ENCODE measurements at regions not wholly inside any gene's neighbourhood (a gene's known extent, or its start where the extent isn't known, plus 50 kb on each side); places are given as distances from the start of the nearest gene placed in this dataset.

- H3K27ac Mint-ChIP-seq (ENCODE audit: unreplicated experiment), result no peak overlapping the region
- peaks cover 17% of the 10 kb centered on the region for H3K9me3 Mint-ChIP-seq (ENCODE audit: low read depth)
- peaks cover 2% of the 10 kb centered on the region for H3K36me3 Mint-ChIP-seq (ENCODE audit: low read depth)
- no peak for DNase-seq (ENCODE audit: low spot score)
- no peak for TF ChIP-seq CTCF (IDR thresholded peaks at IDR 0.05)
- peaks cover 4% of the 10 kb centered on the region for H3K27me3 Mint-ChIP-seq (ENCODE audit: low read depth)
- H3K4me1 Mint-ChIP-seq (ENCODE audit: low read depth), result peaks cover 8% of the 10 kb centered on the region
- H3K4me3 Mint-ChIP-seq (ENCODE audit: unreplicated experiment), result no peak overlapping the region
Measured at GRCh38 chr1:29973406-29973805, 737.1 kb downstream of the PTPRU start.

- Mint-ChIP-seq H3K27me3 (ENCODE audit: low read depth) (peaks cover 4% of the 10 kb centered on the region), H3K4me3 (ENCODE audit: unreplicated experiment) (no peak overlapping the region), H3K27ac (ENCODE audit: unreplicated experiment) (no peak overlapping the region), H3K9me3 (ENCODE audit: low read depth) (peaks cover 10% of the 10 kb centered on the region), H3K36me3 (ENCODE audit: low read depth) (peaks cover 2% of the 10 kb centered on the region), H3K4me1 (ENCODE audit: low read depth) (peaks cover 8% of the 10 kb centered on the region)
- DNase-seq (ENCODE audit: low spot score), result no peak
- no peak for TF ChIP-seq CTCF (IDR thresholded peaks at IDR 0.05)
Measured at GRCh38 chr1:29972421-29973053, 736.2 kb downstream of the PTPRU start.

- H3K4me1 Mint-ChIP-seq (ENCODE audit: low read depth), result peaks cover 8% of the 10 kb centered on the region
- H3K9me3 Mint-ChIP-seq (ENCODE audit: low read depth), result peaks cover 5% of the 10 kb centered on the region
- no peak overlapping the region for H3K27ac Mint-ChIP-seq (ENCODE audit: unreplicated experiment)
- no peak for TF ChIP-seq CTCF (IDR thresholded peaks at IDR 0.05)
- H3K4me3 Mint-ChIP-seq (ENCODE audit: unreplicated experiment), result no peak overlapping the region
- DNase-seq (ENCODE audit: low spot score), result no peak
- peaks cover 5% of the 10 kb centered on the region for H3K27me3 Mint-ChIP-seq (ENCODE audit: low read depth)
- no peaks in the 10 kb centered on the region for H3K36me3 Mint-ChIP-seq (ENCODE audit: low read depth)
Measured at GRCh38 chr1:29971703-29972102, 735.4 kb downstream of the PTPRU start.

- DNase-seq (ENCODE audit: low spot score), result no peak
- Mint-ChIP-seq H3K27ac (ENCODE audit: unreplicated experiment) (no peak overlapping the region), H3K27me3 (ENCODE audit: low read depth) (peaks cover 11% of the 10 kb centered on the region), H3K4me1 (ENCODE audit: low read depth) (peaks cover 8% of the 10 kb centered on the region), H3K4me3 (ENCODE audit: unreplicated experiment) (no peak overlapping the region), H3K36me3 (ENCODE audit: low read depth) (no peaks in the 10 kb centered on the region), H3K9me3 (ENCODE audit: low read depth) (peaks cover 5% of the 10 kb centered on the region)
- no peak for TF ChIP-seq CTCF (IDR thresholded peaks at IDR 0.05)
Measured at GRCh38 chr1:29970747-29971325, 734.5 kb downstream of the PTPRU start.

GRCh38 chr1:29969576-29969975, 733.3 kb downstream of the PTPRU start:
- no peak for TF ChIP-seq CTCF (IDR thresholded peaks at IDR 0.05)
- H3K36me3 Mint-ChIP-seq (ENCODE audit: low read depth), result no peaks in the 10 kb centered on the region
- H3K27ac Mint-ChIP-seq (ENCODE audit: unreplicated experiment), result no peak overlapping the region
- H3K4me1 Mint-ChIP-seq (ENCODE audit: low read depth), result peaks cover 8% of the 10 kb centered on the region
- peaks cover 13% of the 10 kb centered on the region for H3K27me3 Mint-ChIP-seq (ENCODE audit: low read depth)
- DNase-seq (ENCODE audit: low spot score), result no peak
- H3K9me3 Mint-ChIP-seq (ENCODE audit: low read depth), result peaks cover 2% of the 10 kb centered on the region
- H3K4me3 Mint-ChIP-seq (ENCODE audit: unreplicated experiment), result no peak overlapping the region
